ENCODE measurements at regions not wholly inside any gene's neighbourhood (a gene's known extent, or its start where the extent isn't known, plus 50 kb on each side); places are given as distances from the start of the nearest gene placed in this dataset.
A peak's percentile ranks its signal among the peaks of the same experiment; 100 is the strongest.

GRCh38 chr5:106307265-106307664, 1363.5 kb downstream of the EFNA5 start:
- no peaks in the 10 kb centered on the region for H3K36me3 ChIP-seq (ENCODE audit: insufficient read depth, low read length, poor library complexity, severe bottlenecking)
- H3K27ac ChIP-seq (ENCODE audit: low read depth, low read length, poor library complexity, severe bottlenecking), result no peak overlapping the region
- ChIA-PET POLR2A (ENCODE audit: low non-redundant PET) (no interaction called here), CTCF (no interaction called here)
- TF ChIP-seq CTCF (conservative IDR thresholded peaks at IDR 0.05; ENCODE audit: low read depth, low read length), result no peak
- TF ChIP-seq EZH2 (IDR thresholded peaks at IDR 0.05; ENCODE audit: borderline replicate concordance, low read depth, low read length, poor library complexity, severe bottlenecking), result no peak
- H3K27me3 ChIP-seq (replicated peaks; ENCODE audit: insufficient read depth, low read depth, low read length, poor library complexity), result no peaks in the 10 kb centered on the region
- BruUV-seq (replicated peaks), result no TSS peak
- no peak for DNase-seq (ENCODE audit: low spot score)
- intact Hi-C loops (cut with micrococcal nuclease; ENCODE audit: unreplicated experiment), result no loop called here
- H3K4me3 ChIP-seq (ENCODE audit: low read depth, low read length, poor library complexity, severe bottlenecking), result no peak overlapping the region
- no peaks in the 10 kb centered on the region for H3K9me3 ChIP-seq (ENCODE audit: low read depth, low read length, poor library complexity, severe bottlenecking)
- peaks cover 12% of the 10 kb centered on the region for H3K4me1 ChIP-seq (ENCODE audit: insufficient read depth, low read length, poor library complexity, severe bottlenecking)

- peak; percentile 40 for DNase-seq (ENCODE audit: low spot score)
- no TSS peak for BruUV-seq (replicated peaks)
- H3K27ac ChIP-seq (ENCODE audit: low read depth, low read length, poor library complexity, severe bottlenecking), result no peak overlapping the region
- peaks cover 12% of the 10 kb centered on the region for H3K4me1 ChIP-seq (ENCODE audit: insufficient read depth, low read length, poor library complexity, severe bottlenecking)
- no peaks in the 10 kb centered on the region for H3K36me3 ChIP-seq (ENCODE audit: insufficient read depth, low read length, poor library complexity, severe bottlenecking)
- POLR2A ChIA-PET (ENCODE audit: low non-redundant PET), result interaction anchor here (0.6 kb wide), 1 partner anchor 921 kb away, joined by 3 read pairs; no protein-coding TSS in a partner anchor
- intact Hi-C loops (cut with micrococcal nuclease; ENCODE audit: unreplicated experiment), result no loop called here
- TF ChIP-seq EZH2 (IDR thresholded peaks at IDR 0.05; ENCODE audit: borderline replicate concordance, low read depth, low read length, poor library complexity, severe bottlenecking) (no peak), CTCF (conservative IDR thresholded peaks at IDR 0.05; ENCODE audit: low read depth, low read length) (no peak)
- no peaks in the 10 kb centered on the region for H3K9me3 ChIP-seq (ENCODE audit: low read depth, low read length, poor library complexity, severe bottlenecking)
- CTCF ChIA-PET, result no interaction called here
- H3K27me3 ChIP-seq (replicated peaks; ENCODE audit: insufficient read depth, low read depth, low read length, poor library complexity), result no peaks in the 10 kb centered on the region
- H3K4me3 ChIP-seq (ENCODE audit: low read depth, low read length, poor library complexity, severe bottlenecking), result no peak overlapping the region
Measured at GRCh38 chr5:106306313-106307028, 1364.3 kb downstream of the EFNA5 start.

GRCh38 chr5:106303911-106304310, 1366.8 kb downstream of the EFNA5 start:
- H3K4me1 ChIP-seq (ENCODE audit: insufficient read depth, low read length, poor library complexity, severe bottlenecking), result peaks cover 12% of the 10 kb centered on the region
- intact Hi-C loops (cut with micrococcal nuclease; ENCODE audit: unreplicated experiment), result no loop called here
- no peak for DNase-seq (ENCODE audit: low spot score)
- ChIA-PET POLR2A (ENCODE audit: low non-redundant PET) (no interaction called here), CTCF (no interaction called here)
- H3K27ac ChIP-seq (ENCODE audit: low read depth, low read length, poor library complexity, severe bottlenecking), result no peak overlapping the region
- H3K36me3 ChIP-seq (ENCODE audit: insufficient read depth, low read length, poor library complexity, severe bottlenecking), result no peaks in the 10 kb centered on the region
- no peaks in the 10 kb centered on the region for H3K27me3 ChIP-seq (replicated peaks; ENCODE audit: insufficient read depth, low read depth, low read length, poor library complexity)
- TF ChIP-seq EZH2 (IDR thresholded peaks at IDR 0.05; ENCODE audit: borderline replicate concordance, low read depth, low read length, poor library complexity, severe bottlenecking), result no peak
- TF ChIP-seq CTCF (conservative IDR thresholded peaks at IDR 0.05; ENCODE audit: low read depth, low read length), result no peak
- no peaks in the 10 kb centered on the region for H3K9me3 ChIP-seq (ENCODE audit: low read depth, low read length, poor library complexity, severe bottlenecking)
- no peak overlapping the region for H3K4me3 ChIP-seq (ENCODE audit: low read depth, low read length, poor library complexity, severe bottlenecking)
- no TSS peak for BruUV-seq (replicated peaks)

Measured in A673 (cell line).